ENCODE measurements at regions not wholly inside any gene's neighbourhood (a gene's known extent, or its start where the extent isn't known, plus 50 kb on each side); places are given as distances from the start of the nearest gene placed in this dataset.

GRCh38 chr3:182704926-182705325 is 88.4 kb upstream of the ATP11B start:
- TF ChIP-seq POLR2AphosphoS5 (IDR thresholded peaks at IDR 0.05; ENCODE audit: low read depth, low read length) (no peak), POLR2A (IDR thresholded peaks at IDR 0.05; ENCODE audit: low read depth, low read length) (no peak), TAF1 (IDR thresholded peaks at IDR 0.05; ENCODE audit: borderline replicate concordance, low read depth, low read length) (no peak)

All from GM12892 (cell line).